ENCODE measurements at regions not wholly inside any gene's neighbourhood (a gene's known extent, or its start where the extent isn't known, plus 50 kb on each side); places are given as distances from the start of the nearest gene placed in this dataset.

- no peak for DNase-seq (ENCODE audit: low spot score)
Observed at GRCh38 chr5:26674846-26675245, 363.5 kb downstream of the CDH9 start.

GRCh38 chr5:26669523-26669922, 368.9 kb downstream of the CDH9 start:
- DNase-seq (ENCODE audit: low spot score) = no peak

- no peak for DNase-seq (ENCODE audit: low spot score)
Observed at GRCh38 chr5:26669031-26669430, 369.4 kb downstream of the CDH9 start.

- no peak for DNase-seq (ENCODE audit: low spot score)
Observed at GRCh38 chr5:26666371-26666770, 372.0 kb downstream of the CDH9 start.

GRCh38 chr5:26663500-26663899, 374.9 kb downstream of the CDH9 start:
- DNase-seq (ENCODE audit: low spot score) = no peak

GRCh38 chr5:26662806-26663360, 375.5 kb downstream of the CDH9 start:
- peak; percentile 42 for DNase-seq (ENCODE audit: low spot score)

- no peak for DNase-seq (ENCODE audit: low spot score)
Observed at GRCh38 chr5:26660116-26660515, 378.3 kb downstream of the CDH9 start.

- no peak for DNase-seq (ENCODE audit: low spot score)
Observed at GRCh38 chr5:26649000-26649399, 389.4 kb downstream of the CDH9 start.

GRCh38 chr5:26647781-26648180, 390.6 kb downstream of the CDH9 start:
- DNase-seq (ENCODE audit: low spot score) = no peak

GRCh38 chr5:26645659-26646058, 392.7 kb downstream of the CDH9 start:
- no peak for DNase-seq (ENCODE audit: low spot score)

GRCh38 chr5:26641492-26641891, 396.9 kb downstream of the CDH9 start:
- DNase-seq (ENCODE audit: low spot score) = no peak

GRCh38 chr5:26625099-26625498, 413.3 kb downstream of the CDH9 start:
- DNase-seq (ENCODE audit: low spot score) = no peak

GRCh38 chr5:26622947-26623346, 415.4 kb downstream of the CDH9 start:
- no peak for DNase-seq (ENCODE audit: low spot score)

- DNase-seq (ENCODE audit: low spot score) = peak; percentile 6
Observed at GRCh38 chr5:26610577-26610976, 427.8 kb downstream of the CDH9 start.

GRCh38 chr5:26601563-26601962, 436.8 kb downstream of the CDH9 start:
- no peak for DNase-seq (ENCODE audit: low spot score)

GRCh38 chr5:26582350-26583045, 455.9 kb downstream of the CDH9 start:
- no peak for DNase-seq (ENCODE audit: low spot score)

- no peak for DNase-seq (ENCODE audit: low spot score)
Observed at GRCh38 chr5:26579712-26580111, 458.7 kb downstream of the CDH9 start.

- no peak for DNase-seq (ENCODE audit: low spot score)
Observed at GRCh38 chr5:26578002-26578401, 460.4 kb downstream of the CDH9 start.

- DNase-seq (ENCODE audit: low spot score) = peak; percentile 4
Observed at GRCh38 chr5:26572480-26572879, 465.9 kb downstream of the CDH9 start.

- no peak for DNase-seq (ENCODE audit: low spot score)
Observed at GRCh38 chr5:26569929-26570258, 468.5 kb downstream of the CDH9 start.

- DNase-seq (ENCODE audit: low spot score) = no peak
Observed at GRCh38 chr5:26569241-26569928, 469.0 kb downstream of the CDH9 start.

GRCh38 chr5:26568316-26568715, 470.1 kb downstream of the CDH9 start:
- no peak for DNase-seq (ENCODE audit: low spot score)

- DNase-seq (ENCODE audit: low spot score) = no peak
Observed at GRCh38 chr5:26563979-26564378, 474.4 kb downstream of the CDH9 start.

- no peak for DNase-seq (ENCODE audit: low spot score)
Observed at GRCh38 chr5:26553079-26553478, 485.3 kb downstream of the CDH9 start.
